ENCODE measurements at regions not wholly inside any gene's neighbourhood (a gene's known extent, or its start where the extent isn't known, plus 50 kb on each side); places are given as distances from the start of the nearest gene placed in this dataset.
A peak's percentile ranks its signal among the peaks of the same experiment; 100 is the strongest.
"Not testable (repeated sequence)": the region's sequence is repeated elsewhere in the genome, so short reads cannot be mapped to it uniquely, and the experiment has no call there.

DNA sequence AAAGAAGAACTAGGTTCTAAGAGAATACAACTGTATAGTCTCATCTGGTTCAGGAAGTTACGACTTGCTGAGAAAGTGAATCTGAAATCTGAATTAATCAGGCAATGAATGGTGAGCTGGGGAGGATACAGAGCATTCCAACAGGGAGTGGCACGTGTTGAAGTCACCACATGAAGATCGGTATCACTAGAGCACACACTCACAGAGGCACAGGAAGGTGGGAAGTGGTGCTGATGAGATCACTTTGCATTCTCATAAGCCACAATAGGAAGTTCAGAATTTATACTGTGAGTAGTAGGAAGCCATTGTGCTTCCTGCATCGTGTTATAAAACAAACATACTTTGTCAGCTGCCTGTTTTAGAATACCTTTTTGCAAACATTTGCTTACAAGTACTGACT, 615.0 kb upstream of the DDX18 start:
- no peak for DNase-seq

DNA sequence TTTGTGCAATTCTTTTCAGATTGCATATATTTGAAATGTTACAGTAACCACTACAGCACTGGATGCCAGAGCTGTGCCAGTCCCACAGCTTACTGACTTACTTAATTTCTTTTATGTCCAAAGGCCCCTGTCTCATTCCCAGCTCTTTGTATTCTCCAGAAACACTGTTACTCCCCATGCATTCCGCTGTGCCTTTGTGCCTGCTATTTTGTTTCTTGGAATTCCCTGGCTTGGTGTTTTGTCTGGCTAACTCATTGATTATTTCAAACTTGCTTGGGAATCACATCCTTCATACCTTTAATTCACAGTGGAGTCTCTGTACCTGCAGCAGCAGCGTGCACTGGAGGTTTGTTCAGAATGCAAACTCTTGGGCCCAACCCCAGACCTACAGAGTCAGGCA, 601.9 kb upstream of the DDX18 start:
- no peak for DNase-seq

DNA sequence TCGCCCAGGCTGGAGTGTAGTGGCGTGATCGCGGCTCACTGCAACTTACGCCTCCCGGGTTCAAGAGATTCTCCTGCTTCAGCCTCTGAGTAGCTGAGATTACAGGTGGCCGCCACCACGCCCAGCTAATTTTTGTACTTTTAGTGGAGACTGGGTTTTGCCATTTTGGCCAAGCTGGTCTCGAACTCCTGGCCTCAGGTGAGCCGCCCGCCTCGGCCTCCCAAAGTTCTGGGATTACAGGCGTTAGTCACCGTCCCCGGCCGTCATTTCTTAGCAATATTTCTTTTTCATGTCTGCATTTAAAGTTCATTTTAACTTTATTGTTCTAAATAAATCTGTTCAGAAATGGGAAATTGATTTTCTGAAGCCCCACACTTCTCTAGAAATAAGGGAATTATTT, 597.3 kb upstream of the DDX18 start:
- no peak for DNase-seq

DNA sequence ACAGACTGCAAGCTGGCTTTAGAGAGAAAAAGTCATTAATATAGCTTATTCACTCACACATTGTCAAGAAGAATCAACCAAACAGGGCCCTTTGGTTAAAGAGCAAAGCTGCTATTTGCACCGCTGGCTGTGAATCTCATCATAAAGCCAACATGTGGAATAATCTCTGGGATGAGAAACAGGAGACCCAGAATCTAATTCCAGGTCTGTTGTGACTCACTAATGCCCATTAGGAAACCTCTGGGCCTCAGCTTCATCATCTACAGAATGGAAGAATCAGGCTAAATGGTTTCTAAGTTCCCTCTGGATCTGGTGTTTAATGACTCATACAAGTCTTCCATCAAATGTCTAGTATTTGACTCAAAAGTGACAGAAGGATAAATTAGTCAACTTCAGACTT, 591.7 kb upstream of the DDX18 start:
- no peak for DNase-seq

DNA sequence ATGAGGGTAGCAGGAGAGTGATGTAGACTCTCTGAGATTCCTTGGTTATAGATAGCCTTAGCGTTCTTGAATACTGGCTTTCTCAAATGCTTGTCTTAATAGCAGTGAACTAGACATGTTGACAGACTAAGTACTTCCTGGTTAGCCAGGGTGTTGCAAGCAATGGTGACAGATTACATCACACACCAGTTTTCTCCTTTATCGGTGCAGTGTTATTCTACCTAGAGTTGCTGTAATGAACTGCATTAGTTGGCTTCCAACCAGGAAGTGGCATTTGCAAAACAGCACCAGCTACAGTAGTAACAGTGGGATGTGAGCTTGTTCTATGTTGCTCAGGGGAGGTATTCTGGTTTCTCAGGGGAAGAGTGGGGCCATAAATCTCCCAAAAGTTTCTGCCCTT, 582.2 kb upstream of the DDX18 start:
- DNase-seq, result no peak

DNA sequence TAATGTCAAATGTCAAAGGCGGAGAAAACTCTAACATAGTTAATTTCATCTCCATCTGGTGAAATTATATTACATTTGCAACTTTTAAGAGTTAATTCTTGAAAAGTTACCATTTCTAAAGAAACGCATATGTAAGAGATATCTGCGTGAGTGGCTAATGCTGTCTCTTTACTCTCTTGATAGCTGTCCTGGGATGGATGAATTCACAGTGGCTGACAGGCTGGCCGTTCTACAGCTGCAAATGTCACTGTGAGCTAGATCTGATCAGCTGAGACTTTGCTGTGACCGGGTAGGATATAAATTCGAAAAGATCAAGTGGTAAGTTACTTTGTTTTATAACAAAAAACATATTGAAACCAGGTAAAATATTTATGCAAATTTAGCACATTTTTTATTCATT, 557.1 kb upstream of the DDX18 start:
- DNase-seq, result no peak

DNA sequence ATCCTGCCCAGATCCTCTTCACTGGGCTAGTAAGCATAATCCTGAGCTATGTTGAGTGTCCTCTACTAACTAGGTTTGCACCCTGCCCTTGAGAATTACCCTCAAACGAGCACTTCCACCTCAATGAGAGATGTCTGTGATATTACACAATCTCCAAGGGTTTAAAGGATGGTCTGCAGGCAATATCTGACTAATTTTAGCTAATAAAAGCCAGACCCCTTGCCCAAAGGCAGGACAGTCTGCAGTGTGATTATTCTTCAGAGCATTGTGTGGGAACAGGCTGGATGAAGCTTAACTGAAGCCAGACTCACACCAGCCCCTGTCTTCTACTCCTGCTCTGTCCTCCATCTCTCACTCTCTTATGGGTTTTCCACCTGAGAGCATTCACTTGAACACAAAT, 544.9 kb upstream of the DDX18 start:
- no peak for DNase-seq

DNA sequence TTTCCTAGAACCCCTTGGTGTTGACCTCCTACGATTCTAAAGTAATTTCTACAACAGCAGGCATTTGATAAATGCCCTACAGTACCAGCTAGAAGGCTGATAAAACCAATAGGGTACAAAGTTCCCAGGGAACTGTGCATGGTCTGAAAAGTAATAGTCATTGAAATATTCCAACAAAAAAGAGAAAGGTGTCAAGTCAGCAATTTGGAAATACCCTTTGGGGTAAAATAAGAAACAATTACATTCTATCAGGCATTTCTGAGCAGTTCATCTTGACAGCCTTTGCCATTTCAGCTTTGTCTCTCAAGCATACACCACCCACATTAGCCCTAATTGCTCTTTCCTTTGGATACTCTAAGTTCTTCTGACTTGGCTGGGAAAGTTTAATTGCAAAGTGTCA, 542.9 kb upstream of the DDX18 start:
- DNase-seq, result no peak

DNA sequence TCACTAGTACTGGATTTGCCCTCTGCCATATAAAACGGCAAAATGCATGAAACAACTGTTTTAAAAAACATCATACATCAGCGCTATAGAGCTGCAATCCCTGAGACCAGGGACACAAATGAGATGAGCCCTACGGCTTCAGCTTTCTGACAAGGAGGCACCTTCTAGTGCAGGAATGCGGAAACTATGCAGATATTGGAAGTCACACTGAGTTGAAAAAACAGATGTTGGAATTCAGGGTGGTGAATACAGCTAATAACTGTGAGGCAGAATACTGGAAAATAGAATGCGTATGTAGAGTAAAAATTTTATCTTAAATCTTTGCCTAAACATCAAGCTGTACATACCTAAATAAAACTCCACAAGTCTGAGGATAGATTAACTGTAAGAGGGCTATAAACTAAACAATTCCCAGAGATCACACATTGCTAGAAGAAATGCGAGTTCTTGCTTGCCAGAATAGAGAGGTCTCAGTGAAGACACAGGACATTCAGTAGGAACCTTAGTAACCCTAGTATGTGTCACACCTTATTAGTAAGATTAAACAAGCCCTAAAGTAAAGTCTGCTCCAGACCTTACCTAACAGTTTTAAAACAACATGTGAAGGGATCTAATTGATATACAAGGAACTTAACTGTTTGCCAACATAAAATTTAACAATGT, 541.4 kb upstream of the DDX18 start:
- DNase-seq, result peak in 1 of 3 donors; percentile 18

DNA sequence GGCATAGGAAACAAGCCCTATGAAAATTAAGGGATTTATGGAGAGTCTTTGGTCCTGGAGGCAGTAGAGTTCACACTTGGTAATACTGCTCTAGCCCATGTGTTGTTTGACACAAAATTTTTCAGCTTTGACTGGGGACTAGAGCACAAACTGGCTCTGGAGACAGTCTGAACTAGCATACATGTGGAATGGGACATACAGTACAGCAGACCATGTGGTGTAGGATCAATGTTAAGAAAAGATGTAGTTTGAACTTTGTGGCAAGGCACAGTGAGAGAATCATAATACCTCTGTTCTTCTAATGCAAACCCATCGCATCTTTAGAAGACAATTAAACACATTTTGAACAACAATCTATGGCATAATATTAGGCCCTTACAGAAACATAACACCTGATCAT, 521.5 kb upstream of the DDX18 start:
- DNase-seq, result no peak

DNA sequence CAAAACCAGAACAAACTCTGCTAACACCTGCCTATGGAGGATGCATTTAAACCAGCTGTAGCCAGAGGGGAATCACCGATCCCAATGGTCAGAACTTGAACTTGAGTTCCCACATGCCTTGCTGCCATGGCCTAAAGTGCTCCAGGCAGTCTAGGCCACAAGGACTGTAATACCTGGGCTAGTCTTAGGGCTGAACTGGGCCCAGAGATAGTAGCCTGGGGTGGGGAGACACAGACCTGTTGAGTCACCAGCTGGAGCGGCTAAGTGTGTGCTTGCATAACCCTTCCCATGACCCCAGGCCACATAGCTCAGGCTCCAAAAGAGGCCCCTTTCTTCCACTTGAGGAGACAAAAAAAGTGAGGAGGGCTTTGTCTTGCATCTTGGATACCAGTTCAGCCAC, 515.0 kb upstream of the DDX18 start:
- DNase-seq, result no peak

DNA sequence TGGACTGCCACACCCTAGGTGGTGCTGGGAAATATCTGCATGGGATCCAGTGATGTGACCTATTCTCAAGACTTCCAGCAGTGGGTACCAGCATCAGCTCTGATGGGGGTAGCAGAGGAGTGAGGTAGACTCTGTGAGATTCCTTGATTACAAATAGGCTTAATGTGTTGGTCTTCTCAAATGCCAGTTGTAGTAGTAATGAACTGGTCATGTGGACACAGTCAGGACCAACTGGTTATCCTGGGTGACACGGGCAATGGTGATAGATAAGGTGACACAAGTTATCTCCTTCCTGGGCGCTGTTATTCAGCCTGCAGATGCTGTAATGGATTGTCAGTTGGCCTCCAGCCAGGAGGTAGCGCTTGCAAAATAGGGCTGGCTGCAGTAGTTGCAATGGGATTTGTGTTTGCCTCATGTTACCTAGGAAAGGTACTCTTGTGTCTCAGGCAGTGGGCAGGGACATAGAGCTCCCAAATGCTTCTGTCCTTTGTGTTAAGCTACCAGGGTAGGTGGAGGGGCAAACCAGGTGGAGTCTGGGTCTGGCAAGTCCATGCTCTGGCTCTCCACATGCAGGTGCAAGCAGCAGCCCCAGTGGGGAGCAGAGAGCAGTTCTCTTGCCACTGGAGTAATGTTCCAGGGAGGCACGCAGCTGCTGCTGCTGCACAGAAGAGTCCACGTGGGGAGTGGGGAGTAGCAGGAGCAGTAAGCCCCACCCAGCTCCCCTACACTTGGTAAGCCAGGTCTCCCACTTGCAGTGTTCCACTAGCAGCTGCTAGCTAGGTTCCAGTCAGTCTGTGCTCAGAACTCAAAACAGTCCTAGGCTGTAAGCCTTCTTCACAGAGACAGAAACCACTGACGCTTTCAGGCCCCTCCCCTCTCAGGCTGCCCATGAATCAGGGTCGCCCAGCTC, 505.4 kb upstream of the DDX18 start:
- DNase-seq, result no peak

DNA sequence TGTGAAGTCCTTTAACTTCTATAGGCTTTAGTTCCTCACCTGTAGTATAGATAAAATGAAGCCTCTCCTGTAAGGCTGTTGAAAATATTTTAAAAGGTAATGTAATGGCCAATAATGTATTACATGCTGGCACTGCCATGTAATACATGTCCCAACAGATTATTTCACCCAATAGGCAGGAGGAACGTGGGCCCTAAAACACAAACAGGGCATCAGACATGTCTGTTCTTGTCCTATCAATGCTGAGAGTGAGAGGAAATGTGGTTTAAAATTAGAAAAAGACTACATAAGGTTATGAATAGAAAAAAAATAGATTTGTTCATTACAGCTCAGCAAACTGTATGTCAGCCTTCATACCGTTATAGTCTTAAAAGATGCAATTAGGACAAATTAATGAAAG, 492.7 kb upstream of the DDX18 start:
- DNase-seq, result no peak

DNA sequence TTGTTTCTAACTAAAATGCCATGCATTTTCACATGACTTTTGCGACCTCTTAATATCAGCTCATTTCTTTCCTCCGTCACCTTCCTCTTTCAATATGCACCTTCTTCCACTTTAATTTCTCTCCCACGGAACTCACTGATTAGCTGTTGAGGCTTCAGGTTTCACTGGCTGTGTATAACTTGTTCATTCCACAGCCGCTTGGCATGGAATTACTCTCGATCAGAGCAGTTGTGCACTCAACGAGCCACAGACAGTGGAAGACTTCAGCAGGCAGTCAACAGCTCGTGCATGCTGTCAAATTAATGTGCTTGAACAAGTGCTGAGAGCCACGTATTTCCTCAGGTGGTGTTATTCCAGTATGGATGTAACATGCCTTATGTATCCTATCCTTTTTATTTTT, 491.2 kb upstream of the DDX18 start:
- DNase-seq, result peak in 1 of 3 donors; percentile 2

DNA sequence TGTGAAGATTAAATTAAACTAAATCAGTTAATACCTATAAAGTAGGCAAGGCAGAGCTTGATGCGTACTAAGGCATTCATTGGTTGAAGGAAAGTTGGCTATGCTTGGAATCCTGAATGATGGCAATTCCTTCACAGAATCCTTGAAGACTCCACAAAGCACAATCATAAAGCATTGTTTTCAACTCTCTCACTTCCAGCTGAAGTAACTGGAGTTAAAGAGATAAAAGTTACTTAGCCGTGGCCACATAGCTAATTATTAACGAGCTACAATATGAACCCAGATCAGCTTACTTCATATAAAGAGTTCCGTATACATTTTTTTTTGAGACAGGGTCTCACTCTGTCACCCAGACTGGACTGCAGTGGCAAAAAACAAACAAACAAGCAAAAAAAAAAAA, 483.9 kb upstream of the DDX18 start:
- DNase-seq, result no peak

DNA sequence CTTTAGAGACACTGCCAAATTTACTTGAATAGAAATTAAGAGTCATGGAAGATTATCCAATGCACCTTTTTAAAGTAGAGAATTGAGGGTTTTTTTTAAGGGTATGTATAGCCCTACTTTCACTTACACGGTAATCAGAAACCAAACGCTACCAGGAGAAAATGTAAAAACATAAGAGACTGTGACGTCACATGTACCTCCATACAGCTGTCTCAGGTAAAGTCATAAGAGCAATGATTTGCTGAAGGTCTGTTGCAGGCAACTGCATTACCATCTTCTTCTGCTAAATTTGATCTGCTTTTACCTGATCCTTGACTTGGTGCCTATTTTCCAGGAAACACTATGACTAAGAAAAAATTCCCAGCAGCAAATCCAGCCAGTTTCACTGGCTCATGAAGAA, 478.5 kb upstream of the DDX18 start:
- no peak for DNase-seq

DNA sequence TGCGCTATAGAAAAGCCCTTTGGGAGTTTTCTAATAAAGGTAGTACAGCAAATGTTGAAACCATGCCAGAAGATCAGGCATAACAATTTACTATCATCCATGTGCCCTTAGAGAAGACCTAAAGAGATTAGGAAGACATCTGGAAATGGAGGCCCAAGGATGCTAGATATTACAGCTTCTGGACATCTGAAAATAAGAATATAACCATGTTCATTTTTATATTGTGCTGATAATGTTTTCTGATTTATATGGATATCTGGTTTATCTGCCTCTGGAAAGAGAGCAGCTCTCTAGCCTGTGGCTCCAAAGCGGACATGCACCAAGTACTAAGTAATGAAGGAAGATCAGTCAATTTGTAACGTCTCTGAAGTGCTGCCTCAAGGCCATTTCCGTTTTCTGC, 478.0 kb upstream of the DDX18 start:
- DNase-seq, result no peak

DNA sequence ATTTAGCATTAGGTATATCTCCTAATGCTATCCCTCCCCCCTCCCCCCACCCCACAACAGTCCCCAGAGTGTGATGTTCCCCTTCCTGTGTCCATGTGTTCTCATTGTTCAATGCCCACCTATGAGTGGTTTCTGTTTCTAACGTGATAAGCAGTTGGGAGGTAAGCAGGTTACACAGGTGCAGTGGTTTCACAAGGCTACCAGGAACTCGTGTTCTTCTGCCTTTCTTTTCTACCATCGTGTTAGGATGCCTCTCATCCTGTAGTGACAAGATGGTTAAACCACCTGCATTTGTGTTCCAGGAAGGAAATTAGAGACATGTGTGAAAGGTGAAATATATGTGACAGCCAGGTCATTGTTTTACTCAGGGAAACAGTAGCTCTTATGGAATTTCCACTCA, 476.5 kb upstream of the DDX18 start:
- not testable (repeated sequence) for DNase-seq

DNA sequence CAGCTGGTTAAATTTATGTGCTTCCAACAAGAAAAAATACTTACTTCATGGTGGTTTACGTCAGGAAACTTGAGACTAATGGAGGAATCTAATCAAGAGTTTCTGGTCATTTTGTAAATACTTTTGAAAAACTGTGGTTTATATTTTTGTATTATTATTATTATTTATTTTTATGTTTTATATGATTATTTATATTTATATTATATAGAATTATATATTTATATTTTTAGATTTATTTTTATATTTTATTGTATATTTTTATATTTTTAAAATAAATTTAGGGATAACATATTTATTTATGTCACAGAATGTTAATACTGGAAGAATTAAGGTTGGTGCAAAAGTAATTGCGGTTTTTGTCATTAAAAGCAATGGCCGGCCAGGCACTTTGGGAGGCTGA, 474.5 kb upstream of the DDX18 start:
- DNase-seq, result no peak

DNA sequence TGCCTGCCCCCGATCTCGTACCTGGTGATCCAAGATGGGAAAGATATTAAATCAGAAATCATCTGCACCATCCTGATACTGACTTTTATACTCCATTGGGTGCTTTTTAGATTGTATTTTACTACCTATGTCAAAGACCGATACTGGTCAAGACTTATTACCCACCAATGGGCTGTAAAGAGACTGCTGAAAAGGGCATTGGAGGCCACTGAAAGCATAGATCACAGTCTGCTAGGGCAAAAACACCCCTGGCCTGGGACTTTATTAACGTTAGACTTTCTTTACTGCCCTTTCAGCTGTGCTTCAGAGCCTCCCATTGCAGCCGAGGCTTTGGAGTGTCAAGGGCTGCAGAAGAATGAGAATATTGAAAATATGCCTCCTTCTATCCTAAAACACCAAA, 472.8 kb upstream of the DDX18 start:
- DNase-seq, result no peak

DNA sequence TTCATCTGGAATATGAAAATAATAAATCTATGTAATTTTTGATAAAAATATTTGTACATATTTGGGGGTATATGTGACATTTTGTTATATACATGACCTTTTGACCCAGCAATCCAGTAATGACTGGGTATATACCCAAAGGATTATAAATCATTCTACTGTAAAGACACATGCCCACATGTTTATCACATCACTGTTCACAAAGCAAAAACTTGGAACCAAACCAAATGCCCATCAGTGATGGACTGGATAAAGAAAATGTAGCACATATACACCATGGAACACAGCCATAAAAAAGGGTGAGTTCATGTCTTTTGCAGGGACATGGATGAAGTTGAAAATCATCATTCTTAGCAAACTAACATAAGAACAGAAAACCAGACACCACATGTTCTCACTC, 472.1 kb upstream of the DDX18 start:
- DNase-seq, result no peak

DNA sequence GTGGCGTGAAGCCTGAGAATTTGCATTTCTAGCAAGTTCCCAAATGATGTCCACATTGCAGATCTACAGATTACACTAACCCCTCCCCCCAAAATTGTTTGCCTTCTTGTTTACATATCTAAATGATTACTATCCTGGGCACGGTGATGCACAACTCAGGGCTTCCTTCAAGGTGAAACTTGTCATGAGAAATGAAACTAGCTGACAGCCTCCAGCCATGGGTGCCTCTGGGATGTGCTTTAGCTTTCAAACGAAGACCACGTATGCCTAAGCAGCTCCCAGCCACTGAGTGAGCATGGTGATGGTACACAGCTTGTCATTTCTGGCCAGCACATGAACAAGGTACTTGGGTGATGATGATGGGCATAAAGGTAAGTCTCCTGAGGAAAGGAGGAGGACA, 464.8 kb upstream of the DDX18 start:
- DNase-seq, result no peak

DNA sequence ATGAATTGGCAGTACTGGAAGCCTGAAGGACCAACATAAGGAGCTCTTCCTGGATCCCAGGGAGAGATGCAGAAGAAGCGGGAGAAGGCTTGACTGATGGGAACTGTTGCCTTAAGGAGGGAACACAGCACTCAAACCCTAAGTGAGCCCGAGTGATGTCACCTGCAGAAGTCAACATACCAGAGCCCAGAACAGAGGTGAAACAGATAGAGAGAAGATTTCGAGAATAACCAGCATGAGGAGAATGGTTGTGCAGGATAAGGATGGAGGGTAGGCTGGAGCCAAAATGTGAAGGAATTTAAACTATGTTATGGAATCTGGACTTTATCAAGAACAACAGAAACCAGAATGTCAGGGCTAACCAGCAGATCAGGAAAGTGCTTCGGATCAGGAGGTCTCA, 463.1 kb upstream of the DDX18 start:
- no peak for DNase-seq
